H1 (cell line): ENCODE measurements at regions not wholly inside any gene's neighbourhood (a gene's known extent, or its start where the extent isn't known, plus 50 kb on each side); places are given as distances from the start of the nearest gene placed in this dataset.

ENCODE experiments used
- CTCF ChIA-PET: fragments of 300-600 bp; sonication (Branson Sonifier 250); formaldehyde crosslinking; loops from one replicate; lab custom pipeline; 2021; ENCODE audit not compliant: partially characterized antibody; lab: Charles Lee
- POLR2A ChIA-PET: fragments of 300-600 bp; sonication (Branson Sonifier 250); formaldehyde crosslinking; loops from one replicate; lab custom pipeline; 2021; ENCODE audit warnings: inconsistent platforms; ENCODE audit not compliant: partially characterized antibody; lab: Charles Lee
- DNase-seq, 2 experiments: peaks; one replicate each; pipeline versions ENCODE4 v3.0.0 to v3.0.0-alpha.2; 2010 to 2022; ENCODE audit warnings: low spot score in 2 of 2, low read depth in 1 of 2, mixed read lengths in 1 of 2
- FAIRE-seq: peaks from 2 replicates; lab custom pipeline; 2011; peaks lifted over from hg19 to GRCh38; lab: Jason Lieb, UNC
- H2AFZ ChIP-seq: 2 replicates; pipeline ENCODE4 v1.8.1; 2012; ENCODE audit warnings: low read length, inconsistent platforms
- H2AK5ac ChIP-seq: 2 replicates; pipeline ENCODE4 v1.6.1; 2013; ENCODE audit warnings: low read depth, low read length
- H2BK120ac ChIP-seq: replicated peaks from 2 replicates; pipeline ENCODE3; 2013; ENCODE audit warnings: low read depth, low read length, inconsistent platforms
- H2BK12ac ChIP-seq: 2 replicates; pipeline ENCODE4 v1.6.1; 2013; ENCODE audit warnings: low read depth, low read length
- H2BK15ac ChIP-seq: 2 replicates; pipeline ENCODE4 v1.6.1; 2013; ENCODE audit warnings: low read length
- H2BK20ac ChIP-seq: 2 replicates; pipeline ENCODE4 v1.6.1; 2013; ENCODE audit warnings: low read length
- H2BK5ac ChIP-seq: 2 replicates; pipeline ENCODE4 v1.6.1; 2013; ENCODE audit warnings: low read depth, low read length
- H3K14ac ChIP-seq: 2 replicates; pipeline ENCODE4 v1.6.1; 2013; ENCODE audit warnings: inconsistent platforms; ENCODE audit not compliant: insufficient read length
- H3K18ac ChIP-seq: 2 replicates; pipeline ENCODE4 v1.6.1; 2013; ENCODE audit warnings: low read length; ENCODE audit errors: extremely low read depth
- H3K23ac ChIP-seq: 2 replicates; pipeline ENCODE4 v1.6.1; 2013; ENCODE audit warnings: inconsistent platforms; ENCODE audit not compliant: insufficient read length
- H3K23me2 ChIP-seq: 2 replicates; pipeline ENCODE4 v1.6.1; 2013; ENCODE audit warnings: low read depth, low read length
- H3K27ac ChIP-seq: 2 replicates; pipeline ENCODE4 v1.6.1; 2011; ENCODE audit warnings: low read depth, low read length, inconsistent platforms
- H3K27me3 ChIP-seq, 4 experiments: replicated peaks in 1 of 4; 1 replicate in 1 of 4; 2 replicates in 3 of 4; pipeline versions ENCODE4 v1.6.1 to v1.8.1; 2011 to 2013; ENCODE audit warnings: low read length in 3 of 4, mild to moderate bottlenecking in 3 of 4, inconsistent platforms in 2 of 4, mixed read lengths in 2 of 4, moderate library complexity in 1 of 4; ENCODE audit not compliant: control insufficient read depth in 3 of 4, insufficient read depth in 3 of 4; ENCODE audit errors: extremely low read depth in 1 of 4
- H3K36me3 ChIP-seq, 4 experiments: 2 replicates each; pipeline versions ENCODE4 v1.6.1 to v1.8.1; 2011 to 2013; ENCODE audit warnings: mild to moderate bottlenecking in 4 of 4, low read length in 3 of 4, moderate library complexity in 2 of 4, control low read depth in 1 of 4, inconsistent platforms in 1 of 4; ENCODE audit not compliant: insufficient read depth in 4 of 4, control insufficient read depth in 2 of 4
- H3K4ac ChIP-seq: replicated peaks from 2 replicates; pipeline ENCODE3; 2013; ENCODE audit warnings: low read length, low read depth, mixed read lengths, inconsistent platforms; ENCODE audit not compliant: insufficient read length
- H3K4me1 ChIP-seq, 4 experiments: replicated peaks in 1 of 4; 1 replicate in 1 of 4; 2 replicates in 3 of 4; pipeline versions ENCODE4 v1.6.1 to v1.8.1; 2011 to 2013; ENCODE audit warnings: low read length in 3 of 4, inconsistent platforms in 2 of 4, mixed read lengths in 1 of 4; ENCODE audit not compliant: insufficient read depth in 4 of 4, control insufficient read depth in 3 of 4
- H3K4me2 ChIP-seq, 2 experiments: 2 replicates each; pipeline versions ENCODE4 v1.6.1 to v1.8.1; 2011 to 2013; ENCODE audit warnings: low read depth in 2 of 2, low read length in 2 of 2, control low read depth in 1 of 2, inconsistent platforms in 1 of 2, mild to moderate bottlenecking in 1 of 2; ENCODE audit not compliant: insufficient read depth in 1 of 2
- H3K4me3 ChIP-seq, 4 experiments: fragments of 200-600, 300-600 bp in 1 of 4; sonication (generic), shearing (Covaris generic), sonication (Bioruptor Twin) in 1 of 4; 2 replicates each; pipeline versions ENCODE4 v1.5.1 to v1.8.1; 2011 to 2016; ENCODE audit warnings: low read length in 4 of 4, low read depth in 3 of 4, control low read depth in 2 of 4, inconsistent platforms in 2 of 4, mild to moderate bottlenecking in 2 of 4, mixed read lengths in 1 of 4, moderate library complexity in 1 of 4; ENCODE audit not compliant: insufficient read depth in 2 of 4; ENCODE audit errors: extremely low read depth in 1 of 4
- H3K56ac ChIP-seq: replicated peaks from 2 replicates; pipeline ENCODE3; 2013; ENCODE audit warnings: low read depth, mild to moderate bottlenecking, mixed read lengths, low read length, inconsistent platforms; ENCODE audit not compliant: insufficient read length
- H3K79me1 ChIP-seq: 2 replicates; pipeline ENCODE4 v1.6.1; 2013; ENCODE audit warnings: low read depth, low read length, control low read depth
- H3K79me2 ChIP-seq, 2 experiments: 2 replicates each; pipeline versions ENCODE4 v1.6.1 to v1.8.1; 2012 to 2013; ENCODE audit warnings: low read length in 2 of 2, mild to moderate bottlenecking in 2 of 2, inconsistent platforms in 1 of 2; ENCODE audit not compliant: insufficient read depth in 2 of 2, control insufficient read depth in 1 of 2
- H3K9ac ChIP-seq, 4 experiments: replicated peaks in 1 of 4; 1 replicate in 1 of 4; 2 replicates in 3 of 4; pipeline versions ENCODE4 v1.6.1 to v1.8.1; 2011 to 2013; ENCODE audit warnings: low read depth in 3 of 4, low read length in 3 of 4, control low read depth in 2 of 4, mild to moderate bottlenecking in 2 of 4, moderate library complexity in 2 of 4, inconsistent platforms in 1 of 4; ENCODE audit errors: extremely low read depth in 1 of 4
- H3K9me3 ChIP-seq, 2 experiments: 2 replicates each; pipeline versions ENCODE4 v1.6.1 to v1.8.1; 2012 to 2013; ENCODE audit warnings: mild to moderate bottlenecking in 2 of 2, moderate library complexity in 2 of 2, control low read depth in 1 of 2, inconsistent platforms in 1 of 2, low read depth in 1 of 2, low read length in 1 of 2, mixed read lengths in 1 of 2; ENCODE audit not compliant: insufficient read depth in 2 of 2
- H4K20me1 ChIP-seq, 2 experiments: replicated peaks in 1 of 2; 2 replicates each; pipeline versions ENCODE3 to v1.8.1; 2011 to 2013; ENCODE audit warnings: inconsistent platforms in 2 of 2, low read length in 2 of 2, mild to moderate bottlenecking in 1 of 2; ENCODE audit not compliant: insufficient read depth in 2 of 2, control insufficient read depth in 1 of 2
- H4K5ac ChIP-seq: 2 replicates; pipeline ENCODE4 v1.6.1; 2013; ENCODE audit warnings: low read length, low read depth, mixed read lengths, inconsistent platforms; ENCODE audit not compliant: insufficient read length
- H4K8ac ChIP-seq: 2 replicates; pipeline ENCODE4 v1.8.0; 2013; ENCODE audit warnings: mild to moderate bottlenecking, moderate library complexity, low read length, inconsistent platforms; ENCODE audit not compliant: insufficient read depth; ENCODE audit errors: extremely low read depth
- H4K91ac ChIP-seq: replicated peaks from 2 replicates; pipeline ENCODE3; 2013; ENCODE audit warnings: low read length, mixed read lengths, inconsistent platforms; ENCODE audit not compliant: insufficient read length
- BCL11A ChIP-seq, 2 experiments: IDR thresholded peaks; one replicate each; pipeline ENCODE4 v1.6.1; 2011; ENCODE audit warnings: low read depth in 2 of 2, low read length in 2 of 2, mild to moderate bottlenecking in 2 of 2
- BRCA1 ChIP-seq: IDR thresholded peaks from 2 replicates; pipeline ENCODE4 v1.6.1; 2012; ENCODE audit warnings: low read depth, low read length, improper control_type of control experiment
- CEBPB ChIP-seq: IDR thresholded peaks from 2 replicates; pipeline ENCODE4 v1.6.1; 2012; ENCODE audit warnings: low read depth, low read length
- CHD1 ChIP-seq: IDR thresholded peaks from 2 replicates; pipeline ENCODE4 v1.6.1; 2012; ENCODE audit warnings: low read depth, low read length, improper control_type of control experiment
- CHD2 ChIP-seq: IDR thresholded peaks from 2 replicates; pipeline ENCODE4 v1.6.1; 2012; ENCODE audit warnings: low read length, improper control_type of control experiment
- HDAC2 ChIP-seq, 2 experiments: fragments of 300-600 bp in 1 of 2; sonication (generic) in 1 of 2; IDR thresholded peaks; 2 replicates each; pipeline ENCODE4 v1.6.1; 2011 to 2012; ENCODE audit warnings: low read depth in 2 of 2, low read length in 2 of 2, mild to moderate bottlenecking in 2 of 2, moderate library complexity in 2 of 2, borderline replicate concordance in 1 of 2, inconsistent platforms in 1 of 2
- JUND ChIP-seq: IDR thresholded peaks from 2 replicates; pipeline ENCODE4 v1.6.1; 2011; ENCODE audit warnings: mild to moderate bottlenecking, improper control_type of control experiment, low read length
- MAX ChIP-seq: IDR thresholded peaks from 2 replicates; pipeline ENCODE4 v1.6.1; 2012; ENCODE audit warnings: inconsistent platforms
- PHF8 ChIP-seq: fragments of 200-600 bp; sonication (generic); conservative IDR thresholded peaks from 2 replicates; pipeline ENCODE4 v1.7.1; 2012; ENCODE audit warnings: low read depth, mild to moderate bottlenecking, inconsistent platforms, low read length, moderate library complexity
- POLR2A ChIP-seq, 2 experiments: IDR thresholded peaks; 1 replicate in 1 of 2; 2 replicates in 1 of 2; pipeline ENCODE4 v1.6.1; 2011; ENCODE audit warnings: low read depth in 2 of 2, low read length in 2 of 2, mild to moderate bottlenecking in 2 of 2; ENCODE audit errors: control extremely low read depth in 1 of 2
- SIN3A ChIP-seq, 2 experiments: IDR thresholded peaks in 1 of 2; conservative IDR thresholded peaks in 1 of 2; 2 replicates each; pipeline ENCODE4 v1.6.1; 2011 to 2012; ENCODE audit warnings: low read length in 2 of 2, improper control_type of control experiment in 1 of 2, low read depth in 1 of 2, mild to moderate bottlenecking in 1 of 2
- SIX5 ChIP-seq: IDR thresholded peaks from 2 replicates; pipeline ENCODE4 v1.6.1; 2011; ENCODE audit warnings: mild to moderate bottlenecking, low read depth, low read length
- TAF1 ChIP-seq: IDR thresholded peaks from 2 replicates; pipeline ENCODE4 v1.6.1; 2011; ENCODE audit warnings: mild to moderate bottlenecking, low read depth, low read length
- USF2 ChIP-seq: IDR thresholded peaks from 2 replicates; pipeline ENCODE4 v1.6.1; 2011; ENCODE audit warnings: low read length, improper control_type of control experiment
- WGBS, 2 experiments: shearing (Covaris generic) in 1 of 2; methylation state at CpG; one replicate each; pipeline versions ENCODE4 v1.1.6 to v1.1.7; 2013 to 2015; ENCODE audit warnings: low lambda C conversion rate in 2 of 2, mixed read lengths in 2 of 2, inconsistent platforms in 1 of 2, low coverage in 1 of 2, missing lambda C conversion rate in 1 of 2; ENCODE audit not compliant: insufficient replicate concordance in 2 of 2, insufficient coverage in 1 of 2, insufficient read length in 1 of 2; ENCODE audit errors: extremely low coverage in 1 of 2, missing lambda C conversion rate in 1 of 2; 5-methylcytosine and 5-hydroxymethylcytosine counted together

- peaks cover 2 to 25% (median 17%) of the 10 kb centered on the region in 4 experiments; a peak in 6 of 7 replicates for H3K4me1 ChIP-seq
- no peak for FAIRE-seq
- TF ChIP-seq MAX (no peak), USF2 (no peak), BRCA1 (no peak), HDAC2 (IDR thresholded peaks at IDR 0.05; ENCODE audit: borderline replicate concordance in 1 of 2, low read depth in 2 of 2, low read length in 2 of 2) (no peak), PHF8 (no peak), CEBPB (no peak), SIN3A (conservative IDR thresholded peaks at IDR 0.05 in 1 of 2, IDR thresholded peaks at IDR 0.05 in 1 of 2; ENCODE audit: low read depth in 1 of 2, low read length in 2 of 2) (no peak), CHD1 (no peak), SIX5 (no peak), POLR2A (IDR thresholded peaks at IDR 0.05; ENCODE audit: control extremely low read depth in 1 of 2, low read depth in 2 of 2, low read length in 2 of 2) (no peak), CHD2 (no peak), JUND (no peak), BCL11A (IDR thresholded peaks at IDR 0.05; ENCODE audit: low read depth in 2 of 2, low read length in 2 of 2) (no peak), TAF1 (no peak)
Observed at GRCh38 chr3:187914231-187914630, 169.0 kb upstream of the BCL6 start.

More at GRCh38 chr3:187914231-187914630, 169.0 kb upstream of the BCL6 start:
- Histone ChIP-seq H2AK5ac (no peak overlapping the region), H2BK120ac (no peak overlapping the region), H2BK5ac (no peak overlapping the region), H3K9ac (no peak overlapping the region), H3K4me2 (no peak overlapping the region), H3K79me2 (no peaks in the 10 kb centered on the region), H4K8ac (no peak overlapping the region), H3K9me3 (no peaks in the 10 kb centered on the region), H4K5ac (no peak overlapping the region), H2BK15ac (no peak overlapping the region), H3K27me3 (no peaks in the 10 kb centered on the region; a peak in 1 of 7 replicates), H2AFZ (no peak overlapping the region), H3K14ac (no peak overlapping the region), H3K36me3 (no peaks in the 10 kb centered on the region), H2BK20ac (no peak overlapping the region), H3K56ac (no peak overlapping the region), H3K23ac (no peak overlapping the region), H3K27ac (no peak overlapping the region), H2BK12ac (no peak overlapping the region), H4K20me1 (no peaks in the 10 kb centered on the region), H3K4ac (no peak overlapping the region), H3K23me2 (no peaks in the 10 kb centered on the region), H4K91ac (no peak overlapping the region), H3K4me3 (no peak overlapping the region), H3K18ac (no peak overlapping the region), H3K79me1 (no peaks in the 10 kb centered on the region)
- POLR2A ChIA-PET, result no interaction called here
- DNase-seq, result no peak
- CTCF ChIA-PET, result interaction anchor here (0.6 to 1.5 kb wide), 8 partner anchors 12 to 292 kb away, joined by 3 to 4 read pairs (median 3); no protein-coding TSS in a partner anchor
- WGBS, 2 experiments, result 88% methylated on average over 7 of the region's 7 CpGs; no CpG with 5 or more reads in 1 of the 2 experiments
